Progenitor cell of endocrine pancreas (in vitro differentiated cells): ENCODE measurements at regions not wholly inside any gene's neighbourhood (a gene's known extent, or its start where the extent isn't known, plus 50 kb on each side); places are given as distances from the start of the nearest gene placed in this dataset.

Experiments used
- DNase-seq: peaks from one replicate; pipeline ENCODE4 v3.0.0; 2021; ENCODE audit warnings: low spot score; ENCODE audit not compliant: unreplicated experiment
- H3K27ac Mint-ChIP-seq: 2 replicates; pipeline ENCODE4 v1.8.0; 2021; ENCODE audit warnings: mild to moderate bottlenecking, moderate library complexity, mixed read lengths
- H3K27me3 Mint-ChIP-seq: 2 replicates; pipeline ENCODE4 v1.8.0; 2021; ENCODE audit warnings: mixed read lengths
- H3K36me3 Mint-ChIP-seq: 2 replicates; pipeline ENCODE4 v1.8.0; 2022; ENCODE audit warnings: mixed read lengths; ENCODE audit not compliant: insufficient read depth
- H3K4me1 Mint-ChIP-seq: 2 replicates; pipeline ENCODE4 v1.8.0; 2021; ENCODE audit warnings: low read depth, mixed read lengths
- H3K4me3 Mint-ChIP-seq: 2 replicates; pipeline ENCODE4 v1.8.0; 2021; ENCODE audit warnings: low read depth, mild to moderate bottlenecking, moderate library complexity, mixed read lengths
- H3K9me3 Mint-ChIP-seq: 2 replicates; pipeline ENCODE4 v1.8.0; 2021; ENCODE audit warnings: low read depth, mixed read lengths
- CTCF ChIP-seq: fragments of 200-600 bp; sonication (generic); IDR thresholded peaks from one replicate; pipeline ENCODE4 v1.5.0; 2021; ENCODE audit warnings: antibody characterized with exemption, mild to moderate bottlenecking; ENCODE audit not compliant: unreplicated experiment

GRCh38 chr3:25985621-25986020 lies 195.7 kb downstream of the OXSM start:
- Mint-ChIP-seq H3K27ac (no peak overlapping the region), H3K4me1 (peaks cover 6% of the 10 kb centered on the region), H3K9me3 (no peaks in the 10 kb centered on the region), H3K27me3 (no peaks in the 10 kb centered on the region), H3K36me3 (no peaks in the 10 kb centered on the region), H3K4me3 (no peak overlapping the region)
- no peak for DNase-seq
- TF ChIP-seq CTCF, result no peak

GRCh38 chr3:25992606-25993005 lies 202.7 kb downstream of the OXSM start:
- Mint-ChIP-seq H3K9me3 (peaks cover 41% of the 10 kb centered on the region), H3K4me1 (peaks cover 10% of the 10 kb centered on the region), H3K27ac (no peak overlapping the region), H3K4me3 (no peak overlapping the region), H3K36me3 (peaks cover 3% of the 10 kb centered on the region), H3K27me3 (no peaks in the 10 kb centered on the region)
- TF ChIP-seq CTCF, result no peak
- no peak for DNase-seq

GRCh38 chr3:26004172-26004571 lies 214.3 kb downstream of the OXSM start:
- no peaks in the 10 kb centered on the region for H3K27me3 Mint-ChIP-seq
- no peak for TF ChIP-seq CTCF
- H3K36me3 Mint-ChIP-seq, result no peaks in the 10 kb centered on the region
- no peak overlapping the region for H3K4me3 Mint-ChIP-seq
- H3K4me1 Mint-ChIP-seq, result peaks cover 10% of the 10 kb centered on the region
- H3K27ac Mint-ChIP-seq, result no peak overlapping the region
- H3K9me3 Mint-ChIP-seq, result peaks cover 16% of the 10 kb centered on the region
- DNase-seq, result no peak

DNA sequence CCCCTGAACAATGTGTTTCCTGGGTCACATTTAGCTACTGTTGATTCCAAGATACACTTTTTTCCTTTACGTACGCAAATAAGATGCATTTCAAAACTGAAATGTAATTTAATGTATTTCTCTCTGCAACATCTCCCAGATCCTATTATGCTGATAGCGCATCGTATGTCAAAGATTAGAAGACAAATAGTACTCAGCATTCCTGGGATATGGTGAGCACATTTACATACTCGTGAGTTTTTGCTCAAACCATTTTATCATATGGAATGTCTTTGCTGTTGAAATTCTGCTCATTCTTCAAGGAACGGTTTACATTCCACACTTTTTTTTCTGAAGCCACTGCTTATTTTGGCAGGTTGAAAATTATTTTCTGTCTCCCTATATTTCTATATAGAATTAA lies 221.4 kb downstream of the OXSM start:
- DNase-seq, result no peak
- Mint-ChIP-seq H3K4me1 (no peaks in the 10 kb centered on the region), H3K27me3 (no peaks in the 10 kb centered on the region), H3K27ac (no peak overlapping the region), H3K9me3 (no peaks in the 10 kb centered on the region), H3K4me3 (no peak overlapping the region), H3K36me3 (no peaks in the 10 kb centered on the region)
- TF ChIP-seq CTCF, result no peak

- Mint-ChIP-seq H3K9me3 (no peaks in the 10 kb centered on the region), H3K4me3 (no peak overlapping the region), H3K27me3 (no peaks in the 10 kb centered on the region), H3K4me1 (no peaks in the 10 kb centered on the region), H3K27ac (no peak overlapping the region), H3K36me3 (no peaks in the 10 kb centered on the region)
- no peak for DNase-seq
- TF ChIP-seq CTCF, result no peak
Observed at GRCh38 chr3:26012241-26012745, 222.4 kb downstream of the OXSM start.
